Heart right ventricle (tissue), 16 donors: ENCODE measurements at regions not wholly inside any gene's neighbourhood (a gene's known extent, or its start where the extent isn't known, plus 50 kb on each side); places are given as distances from the start of the nearest gene placed in this dataset.

Source experiments
- ATAC-seq, 8 donors: fragments of 200-7000 bp; cut with Tn5 transposase; one replicate each; pipeline ENCODE4 v1.9.1; 2020; ENCODE audit warnings: mild to moderate bottlenecking in 8 of 8, moderate library complexity in 8 of 8, moderate number of reproducible peaks in 1 of 8
- DNase-seq, 2 donors: peaks; one replicate each; pipeline ENCODE4 v3.0.0-alpha.2; 2020
- H3K27ac ChIP-seq, 10 donors: fragments of 200-600 bp; sonication (generic) in 2 of 10; one replicate each; pipeline versions ENCODE4 v1.5.0 to v1.8.0; 2020 to 2022; ENCODE audit warnings: mild to moderate bottlenecking in 3 of 10
- H3K27me3 ChIP-seq, 7 donors: fragments of 200-600 bp; one replicate each; pipeline ENCODE4 v1.8.0; 2021 to 2022; ENCODE audit warnings: mild to moderate bottlenecking in 2 of 7
- H3K36me3 ChIP-seq, 9 donors: fragments of 200-600 bp; sonication (generic) in 1 of 9; one replicate each; pipeline versions ENCODE4 v1.5.0 to v1.8.0; 2020 to 2022; ENCODE audit warnings: mild to moderate bottlenecking in 2 of 9
- H3K4me1 ChIP-seq, 9 donors: fragments of 200-600 bp; sonication (generic) in 1 of 9; one replicate each; pipeline versions ENCODE4 v1.5.0 to v1.8.0; 2020 to 2022; ENCODE audit warnings: mild to moderate bottlenecking in 4 of 9
- H3K4me3 ChIP-seq, 10 donors: fragments of 200-600 bp; sonication (generic) in 2 of 10; one replicate each; pipeline versions ENCODE4 v1.5.0 to v1.8.0; 2020 to 2022; ENCODE audit warnings: mild to moderate bottlenecking in 7 of 10, moderate library complexity in 2 of 10
- H3K9me3 ChIP-seq, 11 donors: fragments of 200-600 bp in 10 of 11; sonication (generic) in 2 of 11; one replicate each; pipeline versions ENCODE4 v1.5.0 to v1.8.0; 2013 to 2022; ENCODE audit warnings: mild to moderate bottlenecking in 2 of 11, control low read depth in 1 of 11, moderate library complexity in 1 of 11
- WGBS, 2 donors: extraction: QIAGEN DNeasy Blood & Tissue Kit; methylation state at CpG; one replicate each; pipeline ENCODE4 v1.1.7; 2013; ENCODE audit warnings: inconsistent platforms in 1 of 2; 5-methylcytosine and 5-hydroxymethylcytosine counted together
- intact Hi-C, 10 donors: fragments of 100-400 bp; cut with DNase I; formaldehyde crosslinking; loops; one replicate each; pipeline versions ENCODE4 v1.11.1 to v1.14.2; 2022
- TF ChIP-seq, protein P1 (sequence below), 9 donors: fragments of 200-600 bp; sonication (generic) in 2 of 9; IDR thresholded peaks; one replicate each; pipeline versions ENCODE4 v1.5.0 to v1.8.0; 2021 to 2022; ENCODE audit warnings: antibody characterized with exemption in 9 of 9, mild to moderate bottlenecking in 5 of 9, moderate library complexity in 1 of 9
- donor health status: Arrhythmogenic right ventricular cardiomyopathy.
- donor health status: ischemic (EF 13 %, LVEDD 7.1; RV severe dilation, severe dysfunction).
- donor health status: healthy with polysubstance abuse.
- donor health status: DM: no; HTN: yes; CAD: no.
- donor health status: DM: no; HTN: no; CAD: no.
- donor health status: ischemic (EF 25% LVEDD 6.9; RV normal size, moderate dysfunction).
- donor health status: ischemic (EF 25% LVEDD 5.7; RV mildly dilated, moderate dysfunction).
- donor health status: healthy.
- donor health status: DM: yes; HTN: yes; CAD: no.
- donor health status: Ischemic cardiomyopathy.
- donor health status: ischemic (EF 35%, LVEDD 5.7; RV mildly dilated, moderate dysfunction).
- donor health status: nonischemic (EF 11% LVEDD 7.7; RV severe dilation, severe dysfunction).
- donor health status: DM: yes; HTN: yes; CAD: no.
- donor health status: PGD.
- donor health status: ischemic (EF 29% LVEDD 5.4; RV normal size, mild dysfunction).
- donor health status: nonischemic (EF 23%, LVEDD 6.1; RV moderate dilation, normal function).

DNA sequence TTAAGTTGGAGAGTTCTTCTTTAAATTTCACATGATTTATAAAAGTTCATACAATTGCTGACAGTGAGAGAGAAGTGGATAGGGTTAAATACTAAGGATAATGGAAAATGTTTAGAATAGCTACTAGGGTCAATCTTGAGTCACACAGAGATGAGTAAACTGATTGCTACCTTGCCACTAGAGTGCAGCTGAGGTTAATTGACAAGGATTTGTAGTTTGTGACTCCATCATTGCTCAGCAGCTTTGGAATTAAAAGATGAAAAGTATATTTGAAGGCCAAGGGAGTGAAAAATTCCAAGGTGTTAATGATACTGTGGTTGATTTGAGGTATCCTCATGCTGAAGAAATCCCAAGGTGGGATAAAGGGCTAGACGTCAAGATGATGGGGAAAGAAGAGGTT lies 524.0 kb downstream of the UTRN start:
- H3K4me1 ChIP-seq: peaks cover 0 to under 1% (median 0%) of the 10 kb centered on the region in 9 donors
- no peaks in the 10 kb centered on the region for H3K27me3 ChIP-seq
- TF ChIP-seq, protein P1, sequence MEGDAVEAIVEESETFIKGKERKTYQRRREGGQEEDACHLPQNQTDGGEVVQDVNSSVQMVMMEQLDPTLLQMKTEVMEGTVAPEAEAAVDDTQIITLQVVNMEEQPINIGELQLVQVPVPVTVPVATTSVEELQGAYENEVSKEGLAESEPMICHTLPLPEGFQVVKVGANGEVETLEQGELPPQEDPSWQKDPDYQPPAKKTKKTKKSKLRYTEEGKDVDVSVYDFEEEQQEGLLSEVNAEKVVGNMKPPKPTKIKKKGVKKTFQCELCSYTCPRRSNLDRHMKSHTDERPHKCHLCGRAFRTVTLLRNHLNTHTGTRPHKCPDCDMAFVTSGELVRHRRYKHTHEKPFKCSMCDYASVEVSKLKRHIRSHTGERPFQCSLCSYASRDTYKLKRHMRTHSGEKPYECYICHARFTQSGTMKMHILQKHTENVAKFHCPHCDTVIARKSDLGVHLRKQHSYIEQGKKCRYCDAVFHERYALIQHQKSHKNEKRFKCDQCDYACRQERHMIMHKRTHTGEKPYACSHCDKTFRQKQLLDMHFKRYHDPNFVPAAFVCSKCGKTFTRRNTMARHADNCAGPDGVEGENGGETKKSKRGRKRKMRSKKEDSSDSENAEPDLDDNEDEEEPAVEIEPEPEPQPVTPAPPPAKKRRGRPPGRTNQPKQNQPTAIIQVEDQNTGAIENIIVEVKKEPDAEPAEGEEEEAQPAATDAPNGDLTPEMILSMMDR (IDR thresholded peaks at IDR 0.05): no peak
- no peak for DNase-seq
- H3K4me3 ChIP-seq: no peak overlapping the region
- intact Hi-C loops: no loop called here
- H3K36me3 ChIP-seq: peaks cover 0 to 74% (median 5%) of the 10 kb centered on the region in 9 donors
- H3K9me3 ChIP-seq: no peaks in the 10 kb centered on the region
- WGBS, 2 donors: 59 to 91% methylated on average over 1 of the region's 1 CpG
- H3K27ac ChIP-seq: no peak overlapping the region
- no peak for ATAC-seq

DNA sequence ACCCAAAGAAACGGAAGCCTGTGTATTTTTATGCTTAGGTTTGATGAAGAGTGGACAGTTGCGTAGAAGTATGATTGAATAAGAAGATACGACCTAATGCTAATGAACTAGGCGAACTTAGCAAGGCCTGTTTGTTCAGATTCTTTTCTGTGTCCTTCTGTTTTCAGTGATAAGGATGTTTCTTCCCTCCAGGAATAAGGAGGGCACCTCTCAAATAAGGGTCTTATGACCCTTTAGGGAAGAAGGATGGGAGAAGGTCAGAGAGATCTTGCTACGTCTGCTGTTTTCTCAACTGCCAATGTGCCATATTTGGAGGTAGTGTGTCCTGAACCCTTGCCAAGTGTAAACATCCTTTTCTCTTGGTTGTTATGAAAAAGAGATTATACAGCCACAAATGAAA lies 524.8 kb downstream of the UTRN start:
- TF ChIP-seq, protein P1 (IDR thresholded peaks at IDR 0.05): no peak
- intact Hi-C loops: loop anchor here in 1 of 10 donors (10.0 kb wide), 1 partner anchor 225 kb away; no protein-coding TSS in a partner anchor
- Histone ChIP-seq H3K9me3 (no peaks in the 10 kb centered on the region), H3K4me1 (no peaks in the 10 kb centered on the region), H3K27me3 (no peaks in the 10 kb centered on the region), H3K36me3 (peaks cover 0 to 74% (median 3%) of the 10 kb centered on the region in 9 donors), H3K4me3 (no peak overlapping the region), H3K27ac (no peak overlapping the region)
- WGBS, 2 donors: 91 to 92% methylated on average over 5 of the region's 5 CpGs
- ATAC-seq: no peak
- DNase-seq: no peak

DNA sequence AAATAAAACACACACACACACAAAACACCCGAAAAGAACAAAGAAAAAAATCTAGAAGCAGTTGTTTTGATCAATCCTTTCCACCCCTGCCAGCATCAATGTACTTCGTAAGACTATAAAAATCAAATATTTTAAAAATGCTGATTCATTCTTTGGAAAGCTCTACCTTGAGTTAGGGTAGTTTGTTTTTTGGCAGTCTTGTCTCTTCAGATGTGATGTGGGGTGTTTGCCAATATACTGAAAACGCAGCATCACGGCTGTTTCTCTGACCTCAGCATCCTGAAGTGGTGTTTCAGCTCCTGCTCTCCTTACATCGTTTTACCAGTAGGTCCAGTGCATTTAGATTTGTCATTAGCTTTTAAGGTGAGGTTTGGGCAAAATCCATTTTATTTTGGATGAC lies 526.0 kb downstream of the UTRN start:
- Histone ChIP-seq H3K9me3 (no peaks in the 10 kb centered on the region), H3K36me3 (peaks cover 0 to 72% (median 3%) of the 10 kb centered on the region in 9 donors), H3K27me3 (no peaks in the 10 kb centered on the region), H3K4me3 (no peak overlapping the region), H3K4me1 (peaks cover 0 to 9% (median 0%) of the 10 kb centered on the region in 9 donors), H3K27ac (no peak overlapping the region)
- TF ChIP-seq, protein P1 (IDR thresholded peaks at IDR 0.05): no peak
- 62 to 76% methylated on average over 5 of the region's 5 CpGs for WGBS, 2 donors
- no peak for DNase-seq
- ATAC-seq: no peak
- intact Hi-C loops: loop anchor here in 1 of 10 donors (10.0 kb wide), 1 partner anchor 226 kb away; no protein-coding TSS in a partner anchor

DNA sequence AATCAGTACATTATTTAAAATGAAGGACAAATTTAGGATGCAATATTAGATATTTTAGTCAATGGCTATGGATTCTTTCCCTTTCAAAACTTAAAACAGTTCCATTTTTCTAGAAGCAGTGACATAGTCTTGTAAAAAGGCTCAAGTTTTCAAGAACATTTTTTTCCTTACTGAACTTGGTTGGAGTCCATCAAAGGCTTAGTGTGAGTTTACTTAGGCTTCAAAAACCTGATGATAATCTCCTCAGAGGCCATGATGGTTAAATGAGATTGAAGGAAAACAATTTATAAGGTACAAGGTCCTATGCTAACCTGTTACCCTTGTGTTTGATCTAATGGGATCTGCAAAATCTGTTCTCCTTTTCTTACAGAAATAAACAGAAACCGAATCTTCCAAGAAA lies 531.8 kb downstream of the UTRN start:
- Histone ChIP-seq H3K36me3 (peaks cover 0 to 68% (median 0%) of the 10 kb centered on the region in 9 donors), H3K27ac (no peak overlapping the region), H3K4me1 (peaks cover 0 to 9% (median 0%) of the 10 kb centered on the region in 9 donors), H3K27me3 (no peaks in the 10 kb centered on the region), H3K4me3 (no peak overlapping the region), H3K9me3 (no peaks in the 10 kb centered on the region)
- intact Hi-C loops: loop anchor here in 1 of 10 donors (10.0 kb wide), 1 partner anchor 232 kb away; no protein-coding TSS in a partner anchor
- TF ChIP-seq, protein P1 (IDR thresholded peaks at IDR 0.05): no peak
- 96 to 98% methylated on average over 1 of the region's 1 CpG for WGBS, 2 donors
- no peak for DNase-seq
- no peak for ATAC-seq
